GM21737 (cell line): ENCODE measurements at regions not wholly inside any gene's neighbourhood (a gene's known extent, or its start where the extent isn't known, plus 50 kb on each side); places are given as distances from the start of the nearest gene placed in this dataset.

Source experiments
- ATAC-seq: cut with Tn5 transposase; IDR thresholded peaks from one replicate; pipeline ENCODE4 v1.9.1; 2021; ENCODE audit warnings: mild to moderate bottlenecking, moderate library complexity; ENCODE audit not compliant: unreplicated experiment

GRCh38 chr1:193799371-193799770 is 613.0 kb upstream of the B3GALT2 start:
- no peak for ATAC-seq

GRCh38 chr1:193794239-193794638 is 607.8 kb upstream of the B3GALT2 start:
- ATAC-seq = no peak

- ATAC-seq = no peak
Measured at GRCh38 chr1:193791746-193792145, 605.3 kb upstream of the B3GALT2 start.

GRCh38 chr1:193787061-193787460 is 600.6 kb upstream of the B3GALT2 start:
- ATAC-seq = no peak

- no peak for ATAC-seq
Measured at GRCh38 chr1:193785850-193786420, 599.5 kb upstream of the B3GALT2 start.

GRCh38 chr1:193774536-193775323 is 588.3 kb upstream of the B3GALT2 start:
- ATAC-seq = no peak

- ATAC-seq = no peak
Measured at GRCh38 chr1:193771596-193771995, 585.2 kb upstream of the B3GALT2 start.

GRCh38 chr1:193769651-193770050 is 583.2 kb upstream of the B3GALT2 start:
- ATAC-seq = no peak

GRCh38 chr1:193767886-193768285 is 581.5 kb upstream of the B3GALT2 start:
- ATAC-seq = no peak

- ATAC-seq = no peak
Measured at GRCh38 chr1:193766329-193766728, 579.9 kb upstream of the B3GALT2 start.

GRCh38 chr1:193763266-193763665 is 576.9 kb upstream of the B3GALT2 start:
- no peak for ATAC-seq

GRCh38 chr1:193762236-193762635 is 575.8 kb upstream of the B3GALT2 start:
- ATAC-seq = no peak

GRCh38 chr1:193755441-193755840 is 569.0 kb upstream of the B3GALT2 start:
- ATAC-seq = no peak

- no peak for ATAC-seq
Measured at GRCh38 chr1:193754732-193755427, 568.5 kb upstream of the B3GALT2 start.

GRCh38 chr1:193754151-193754550 is 567.7 kb upstream of the B3GALT2 start:
- no peak for ATAC-seq

GRCh38 chr1:193753038-193753756 is 566.8 kb upstream of the B3GALT2 start:
- no peak for ATAC-seq

- no peak for ATAC-seq
Measured at GRCh38 chr1:193749868-193750267, 563.5 kb upstream of the B3GALT2 start.

GRCh38 chr1:193747579-193747978 is 561.2 kb upstream of the B3GALT2 start:
- no peak for ATAC-seq

GRCh38 chr1:193741228-193741627 is 554.8 kb upstream of the B3GALT2 start:
- ATAC-seq = no peak

GRCh38 chr1:193740762-193741161 is 554.3 kb upstream of the B3GALT2 start:
- ATAC-seq = no peak

GRCh38 chr1:193736507-193736906 is 550.1 kb upstream of the B3GALT2 start:
- ATAC-seq = no peak
